D721Med (cell line): ENCODE measurements at regions not wholly inside any gene's neighbourhood (a gene's known extent, or its start where the extent isn't known, plus 50 kb on each side); places are given as distances from the start of the nearest gene placed in this dataset.

Experiments
- DNase-seq: peaks from one replicate; pipeline ENCODE4 v3.0.0; 2011; ENCODE audit warnings: low spot score; ENCODE audit not compliant: insufficient read length
- FAIRE-seq: peaks from 2 replicates; lab custom pipeline; 2011; peaks lifted over from hg19 to GRCh38; lab: Jason Lieb, UNC
- TF ChIP-seq, protein P1 (sequence below): IDR thresholded peaks from 2 replicates; pipeline ENCODE4 v1.5.1; 2012; ENCODE audit warnings: mild to moderate bottlenecking, control low read depth; ENCODE audit not compliant: insufficient read depth; ENCODE audit errors: missing control alignments

DNA sequence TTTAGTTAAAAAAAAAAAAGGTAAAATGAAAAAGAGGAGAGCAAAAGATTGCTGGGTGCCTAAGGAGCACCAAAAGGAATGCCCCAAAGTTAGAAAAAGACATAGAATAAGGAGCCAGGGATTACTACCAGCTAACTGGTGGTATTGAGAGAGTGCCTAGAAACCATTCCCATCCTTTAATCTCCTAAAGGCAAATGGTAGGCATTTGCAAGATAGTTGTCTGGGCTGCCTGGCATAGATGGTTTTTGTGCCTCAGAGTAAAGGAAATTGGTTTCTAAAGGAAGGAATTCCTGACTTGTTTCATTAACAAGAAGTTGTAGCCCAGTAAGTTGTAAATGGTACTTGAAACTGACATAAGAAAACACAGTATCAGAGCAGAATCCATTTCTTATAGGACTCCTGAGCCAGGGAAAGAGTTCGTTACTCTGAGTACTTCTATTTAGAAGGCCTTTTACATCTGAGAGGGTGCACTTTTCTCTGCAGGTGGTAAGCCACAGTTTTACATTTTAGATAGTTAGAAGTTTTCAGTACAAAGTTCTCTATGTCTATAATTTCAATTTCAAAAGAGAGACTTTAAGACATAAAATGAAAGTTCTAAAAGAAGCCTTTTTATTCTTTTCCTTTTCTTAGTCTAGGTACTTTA lies 92.6 kb downstream of the OLFM4 start:
- TF ChIP-seq, protein P1, sequence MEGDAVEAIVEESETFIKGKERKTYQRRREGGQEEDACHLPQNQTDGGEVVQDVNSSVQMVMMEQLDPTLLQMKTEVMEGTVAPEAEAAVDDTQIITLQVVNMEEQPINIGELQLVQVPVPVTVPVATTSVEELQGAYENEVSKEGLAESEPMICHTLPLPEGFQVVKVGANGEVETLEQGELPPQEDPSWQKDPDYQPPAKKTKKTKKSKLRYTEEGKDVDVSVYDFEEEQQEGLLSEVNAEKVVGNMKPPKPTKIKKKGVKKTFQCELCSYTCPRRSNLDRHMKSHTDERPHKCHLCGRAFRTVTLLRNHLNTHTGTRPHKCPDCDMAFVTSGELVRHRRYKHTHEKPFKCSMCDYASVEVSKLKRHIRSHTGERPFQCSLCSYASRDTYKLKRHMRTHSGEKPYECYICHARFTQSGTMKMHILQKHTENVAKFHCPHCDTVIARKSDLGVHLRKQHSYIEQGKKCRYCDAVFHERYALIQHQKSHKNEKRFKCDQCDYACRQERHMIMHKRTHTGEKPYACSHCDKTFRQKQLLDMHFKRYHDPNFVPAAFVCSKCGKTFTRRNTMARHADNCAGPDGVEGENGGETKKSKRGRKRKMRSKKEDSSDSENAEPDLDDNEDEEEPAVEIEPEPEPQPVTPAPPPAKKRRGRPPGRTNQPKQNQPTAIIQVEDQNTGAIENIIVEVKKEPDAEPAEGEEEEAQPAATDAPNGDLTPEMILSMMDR: no peak
- DNase-seq (no peak), FAIRE-seq (no peak)

DNA sequence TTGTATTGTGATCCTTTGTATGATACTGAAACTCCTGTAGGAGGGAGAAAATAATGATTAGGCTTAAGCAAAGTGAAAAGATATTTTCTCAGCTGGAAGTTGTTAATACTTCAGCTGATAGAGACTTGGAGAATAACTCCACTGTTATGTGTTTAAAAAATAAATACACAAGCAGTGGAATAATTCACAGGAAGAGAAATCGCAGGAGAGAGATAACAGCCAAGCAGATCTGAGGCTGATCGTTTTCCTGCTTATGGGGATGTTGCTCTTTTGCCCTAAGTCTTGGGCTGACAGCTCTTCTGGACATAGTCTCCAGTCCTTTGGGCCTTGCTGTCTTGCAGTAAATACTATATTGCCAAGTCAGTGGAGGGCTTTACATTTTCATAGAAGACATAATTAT lies 93.3 kb downstream of the OLFM4 start:
- no peak for FAIRE-seq
- DNase-seq: no peak
- TF ChIP-seq, protein P1: no peak

DNA sequence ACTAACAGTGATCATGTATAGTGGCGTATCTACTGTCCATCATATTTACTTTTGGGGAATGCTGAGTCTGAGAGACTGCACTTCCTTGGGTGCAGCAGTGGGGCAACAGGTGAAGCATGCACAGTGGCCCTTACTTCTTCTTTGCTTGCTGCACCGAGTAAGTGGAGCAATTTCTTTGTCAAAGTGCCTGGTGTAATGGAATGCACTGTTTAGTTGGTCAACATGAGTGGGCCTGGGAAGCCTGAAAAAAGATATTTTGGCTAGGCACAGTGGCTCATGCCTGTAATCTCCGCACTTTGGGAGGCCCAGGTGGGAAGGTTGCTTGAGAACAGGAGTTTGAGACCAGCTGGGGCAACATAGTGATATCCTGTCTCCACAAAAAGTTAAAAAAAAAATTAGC lies 94.9 kb downstream of the OLFM4 start:
- no peak for FAIRE-seq
- TF ChIP-seq, protein P1: no peak

DNA sequence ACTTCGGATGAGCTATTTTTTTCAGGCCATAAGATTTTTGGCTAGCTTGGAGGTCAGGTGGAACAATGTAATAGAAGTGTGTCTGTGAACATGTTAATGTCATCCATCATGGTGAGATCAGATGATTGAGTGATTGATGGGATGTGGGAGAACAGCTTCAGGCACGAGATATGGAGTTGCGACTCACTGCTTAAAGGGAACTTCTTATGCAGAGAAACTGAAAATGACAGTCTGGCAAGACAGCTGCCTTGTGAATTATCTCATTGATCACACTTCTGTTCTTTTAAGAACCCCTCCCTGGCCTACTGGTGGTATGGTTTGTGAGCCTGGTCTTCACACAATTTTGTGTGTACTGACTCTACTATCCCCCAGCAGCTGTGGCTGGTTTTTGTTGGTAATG lies 96.0 kb downstream of the OLFM4 start:
- TF ChIP-seq, protein P1: no peak
- FAIRE-seq: no peak
- no peak for DNase-seq

More for the DNA sequence above, 94.9 kb downstream of the OLFM4 start:
- DNase-seq: no peak

DNA sequence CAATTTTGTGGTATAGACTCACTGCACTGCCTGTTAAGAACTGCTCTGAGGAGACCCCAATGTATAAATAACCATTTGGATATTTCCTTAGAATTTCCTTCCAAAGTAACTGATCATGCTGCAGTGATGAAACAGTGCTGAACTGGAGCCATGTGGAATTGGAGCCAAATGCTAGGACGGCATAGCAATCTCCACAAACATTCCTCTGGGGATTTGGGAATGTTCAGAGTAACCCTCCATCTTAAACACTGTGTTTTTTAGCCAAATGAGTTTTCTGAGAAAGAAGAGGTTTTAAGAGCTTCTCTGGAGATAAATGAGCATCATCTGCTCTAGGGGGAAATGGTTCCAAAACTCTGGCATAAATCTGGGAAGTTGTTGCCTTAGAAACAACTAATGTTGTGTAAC lies 98.2 kb downstream of the OLFM4 start:
- DNase-seq (no peak), FAIRE-seq (no peak)
- TF ChIP-seq, protein P1: no peak

DNA sequence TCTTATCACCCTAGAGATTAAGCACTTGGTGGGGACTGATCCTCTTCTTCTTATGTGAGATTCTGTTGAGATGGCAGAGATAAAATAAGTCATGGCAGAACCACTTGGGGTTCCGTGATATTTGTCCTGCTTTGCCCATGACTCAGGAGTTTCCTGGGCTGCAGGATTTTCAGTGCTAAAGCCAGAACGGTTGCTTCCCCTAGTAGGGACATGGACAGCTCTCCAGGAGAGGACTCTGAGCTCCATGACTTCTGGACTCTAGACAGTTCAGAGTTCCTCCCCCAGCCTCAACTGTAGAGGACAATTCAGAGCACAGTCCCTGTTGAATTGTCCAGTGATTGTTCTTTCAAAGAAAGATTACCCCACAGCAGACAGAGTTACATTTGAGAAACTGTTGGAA lies 98.8 kb downstream of the OLFM4 start:
- DNase-seq (no peak), FAIRE-seq (no peak)
- TF ChIP-seq, protein P1: no peak

DNA sequence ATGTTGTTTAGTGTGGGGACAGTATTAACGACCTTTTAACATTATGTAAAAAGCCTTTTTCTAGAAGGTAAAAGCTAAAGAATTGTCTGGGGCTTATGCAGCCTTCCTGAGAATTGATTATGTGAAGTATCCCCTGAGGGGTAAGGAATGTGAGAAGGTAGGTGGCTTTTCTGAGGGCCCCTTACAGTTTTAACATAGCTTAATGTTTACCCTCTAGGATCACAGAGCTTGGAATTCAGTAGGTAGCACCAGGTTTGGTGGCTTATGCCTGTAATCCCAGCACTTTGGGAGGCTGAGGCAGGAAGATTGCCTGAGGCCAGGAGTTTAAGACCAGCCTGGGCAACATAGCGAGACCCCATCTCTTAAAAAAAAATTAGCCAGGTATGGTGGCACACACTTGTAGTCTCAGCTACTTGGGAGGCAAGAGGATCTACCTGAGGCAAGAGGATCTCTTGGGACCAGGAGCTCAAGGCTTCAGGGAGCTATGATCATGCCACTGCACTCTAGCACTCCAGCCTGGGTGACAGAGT lies 101.3 kb downstream of the OLFM4 start:
- DNase-seq: no peak
- no peak for FAIRE-seq
- TF ChIP-seq, protein P1: no peak
